Non-pigmented ciliary epithelial cell (primary cell): ENCODE measurements at regions not wholly inside any gene's neighbourhood (a gene's known extent, or its start where the extent isn't known, plus 50 kb on each side); places are given as distances from the start of the nearest gene placed in this dataset.
"Not testable (repeated sequence)": the region's sequence is repeated elsewhere in the genome, so short reads cannot be mapped to it uniquely, and the experiment has no call there.

ENCODE experiments used
- DNase-seq: peaks from one replicate; pipeline ENCODE4 v3.0.0-alpha.2; 2010; ENCODE audit warnings: low read depth

DNA sequence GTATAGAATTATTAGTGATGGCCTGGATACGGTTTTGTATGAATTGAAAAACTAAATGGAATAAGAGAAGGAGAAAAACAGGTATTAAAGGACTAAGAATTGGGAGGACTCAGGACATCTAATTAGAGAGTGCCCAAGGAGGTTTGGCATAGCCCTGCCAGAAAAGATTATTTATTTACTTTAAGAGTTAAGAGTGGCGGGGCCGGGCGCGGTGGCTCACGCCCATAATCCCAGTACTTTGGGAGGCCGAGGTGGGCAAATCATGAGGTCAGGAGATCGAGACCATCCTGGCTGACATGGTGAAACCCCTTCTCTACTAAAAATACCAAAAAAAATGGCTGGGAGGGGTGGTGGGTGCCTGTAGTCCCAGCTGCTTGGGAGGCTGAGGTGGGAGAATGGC is 115.2 kb upstream of the KCNJ3 start:
- DNase-seq: not testable (repeated sequence)

DNA sequence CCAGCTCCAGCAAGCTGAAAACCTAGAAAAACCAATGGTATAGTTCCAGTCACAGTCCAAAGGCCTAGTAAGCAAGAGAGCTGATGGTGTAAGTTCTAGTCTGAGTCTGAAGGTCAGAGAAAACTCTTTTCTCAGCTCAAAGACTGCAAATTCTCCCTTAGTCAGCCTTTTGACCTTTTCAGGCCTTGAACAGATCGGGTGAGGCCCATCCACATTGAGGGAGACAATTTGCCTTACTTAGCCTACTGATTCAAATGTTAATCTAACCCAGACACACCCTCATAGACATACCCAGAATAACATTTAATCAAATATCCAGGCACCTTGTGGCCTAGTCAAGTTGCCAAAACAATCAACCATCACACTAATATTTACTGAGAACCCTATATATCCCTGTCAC is 110.8 kb upstream of the KCNJ3 start:
- no peak for DNase-seq

DNA sequence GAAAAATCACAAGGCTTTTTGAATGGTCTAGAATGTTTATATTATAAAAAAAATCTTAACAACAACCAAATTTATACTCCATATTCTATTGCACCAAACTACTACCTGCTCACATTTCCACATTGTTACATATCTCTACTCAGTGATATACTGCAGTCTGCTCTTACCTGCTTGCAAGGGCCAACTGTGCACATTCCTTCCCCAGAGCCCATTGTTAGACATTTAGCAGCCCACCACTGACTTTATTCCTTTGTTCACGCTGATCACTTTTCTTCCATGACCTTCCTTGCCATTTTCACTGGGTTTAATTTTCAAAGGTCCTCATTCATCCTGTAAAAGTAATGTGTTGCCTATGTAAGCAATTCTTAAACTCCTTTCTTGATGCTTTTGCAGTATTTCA is 109.7 kb upstream of the KCNJ3 start:
- no peak for DNase-seq

DNA sequence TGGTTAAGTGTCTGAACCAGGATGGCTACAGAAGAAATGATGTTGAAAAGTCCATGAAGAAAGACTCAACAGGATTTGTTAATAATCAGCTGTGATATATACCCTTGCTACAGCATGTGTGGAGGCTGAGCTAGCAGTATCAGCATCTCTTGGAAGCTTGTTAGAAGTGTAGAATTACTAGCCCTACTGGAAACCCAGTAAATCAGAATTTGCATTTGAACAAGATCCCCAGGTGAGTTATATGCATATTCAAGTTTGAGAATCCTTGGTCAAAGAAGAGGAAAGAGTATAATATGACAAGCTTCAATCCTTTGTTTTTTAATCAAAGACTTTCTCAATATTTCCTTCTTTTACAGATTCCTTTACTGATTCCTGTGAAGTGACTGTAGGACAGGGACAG is 109.0 kb upstream of the KCNJ3 start:
- no peak for DNase-seq

DNA sequence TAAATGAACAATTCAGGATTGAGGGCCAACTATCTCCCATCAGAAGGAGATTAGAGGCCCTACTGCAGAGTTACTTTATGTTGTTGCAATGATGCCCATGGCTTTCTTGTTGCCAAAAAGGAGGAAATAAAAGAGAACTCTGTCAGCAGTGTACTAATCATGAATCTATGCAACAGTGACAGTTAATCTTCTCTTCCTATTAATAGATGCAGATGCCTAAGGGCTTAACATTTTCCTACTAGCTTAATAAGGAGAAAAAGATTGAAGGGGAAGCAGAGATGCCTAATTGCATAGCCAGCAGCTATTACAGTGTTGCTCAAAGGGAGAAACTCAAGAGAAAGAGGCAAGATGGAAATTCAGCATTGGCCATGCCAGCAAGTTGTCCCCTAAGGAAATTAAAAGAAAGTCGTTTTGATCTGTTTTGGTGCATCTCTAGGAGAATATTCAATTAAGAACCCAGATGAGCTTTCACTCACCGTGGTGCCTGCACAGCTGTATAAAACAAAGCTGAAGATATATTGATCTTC is 107.1 kb upstream of the KCNJ3 start:
- no peak for DNase-seq

DNA sequence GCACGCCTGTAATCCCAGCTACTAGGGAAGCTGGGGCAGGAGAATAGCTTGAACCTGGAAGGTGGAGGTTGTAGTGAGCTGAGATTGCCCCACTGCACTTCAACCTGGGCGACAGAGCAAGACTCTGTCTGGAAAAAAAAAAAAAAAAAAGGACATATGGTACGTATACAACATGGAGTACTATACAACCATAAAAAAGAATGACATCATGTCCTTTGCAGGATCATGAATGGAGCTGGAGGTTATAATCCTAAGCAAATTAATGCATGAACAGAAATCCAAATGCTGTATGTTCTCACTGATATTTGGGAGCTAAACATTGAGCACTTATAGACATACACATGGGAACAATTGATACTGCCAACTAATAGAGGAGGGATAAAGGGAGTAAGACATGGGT is 99.3 kb upstream of the KCNJ3 start:
- DNase-seq: no peak

DNA sequence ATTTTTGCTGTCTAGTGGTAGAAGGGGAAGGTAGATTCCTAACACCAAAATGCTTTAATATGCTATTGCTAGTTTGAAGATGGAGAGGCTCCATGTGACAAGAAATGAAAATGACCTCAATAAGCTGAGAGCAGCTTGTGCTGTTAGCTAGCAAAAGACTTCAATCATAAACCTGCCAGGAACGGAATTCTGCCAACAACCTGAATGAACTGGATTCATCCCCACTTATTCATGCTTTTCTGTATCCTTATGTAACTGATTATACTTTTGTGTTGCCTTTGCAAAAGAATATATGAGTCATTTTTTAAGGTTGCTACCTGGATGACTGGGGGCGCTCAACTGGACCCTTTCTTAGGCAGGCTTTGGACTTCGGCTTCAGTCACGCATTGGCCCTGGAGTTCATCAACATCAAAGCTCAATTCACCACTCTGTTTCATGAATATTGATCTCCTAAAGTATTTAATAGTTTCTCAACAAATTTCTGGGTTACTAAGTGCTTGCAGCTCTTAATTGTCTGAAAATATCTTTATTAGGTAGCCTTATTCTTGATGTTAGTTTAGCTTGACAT is 97.5 kb upstream of the KCNJ3 start:
- DNase-seq: no peak

DNA sequence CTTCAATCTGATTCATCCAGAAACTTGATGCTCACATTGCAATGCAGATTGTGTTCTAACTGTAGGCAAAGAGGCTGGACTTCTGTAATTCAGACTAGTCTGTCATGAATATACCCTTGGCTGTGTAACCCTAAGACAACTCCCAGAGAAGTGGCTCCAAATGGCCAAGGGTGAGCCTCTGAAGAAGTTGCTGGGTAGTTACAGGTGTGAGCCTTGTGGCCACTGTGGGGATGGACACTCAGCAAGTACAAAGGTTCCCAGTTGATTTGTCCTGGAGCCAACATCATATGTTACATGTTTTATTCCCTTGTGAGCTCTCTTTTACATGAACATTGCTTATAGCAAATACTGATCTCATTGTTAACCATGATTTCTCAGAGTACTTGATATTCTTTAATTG is 94.8 kb upstream of the KCNJ3 start:
- DNase-seq: no peak

DNA sequence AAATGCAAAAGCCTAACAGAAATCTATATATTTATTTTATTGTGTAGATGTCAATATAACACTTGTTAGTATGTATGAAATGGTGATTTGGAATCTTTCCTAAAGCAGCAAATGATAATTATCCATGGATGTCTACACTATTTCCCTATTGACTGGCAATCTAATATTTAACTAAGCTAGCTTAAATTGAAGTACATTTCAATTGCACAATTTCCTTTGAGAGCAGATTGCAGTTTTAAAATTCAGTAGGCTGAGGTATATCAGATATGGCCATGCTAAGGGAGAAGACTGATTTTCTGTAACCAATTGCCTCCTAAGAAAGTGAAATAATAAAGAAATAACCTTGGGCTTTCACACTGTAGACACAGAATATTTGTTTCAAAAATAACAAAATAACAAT is 90.1 kb upstream of the KCNJ3 start:
- DNase-seq: no peak

DNA sequence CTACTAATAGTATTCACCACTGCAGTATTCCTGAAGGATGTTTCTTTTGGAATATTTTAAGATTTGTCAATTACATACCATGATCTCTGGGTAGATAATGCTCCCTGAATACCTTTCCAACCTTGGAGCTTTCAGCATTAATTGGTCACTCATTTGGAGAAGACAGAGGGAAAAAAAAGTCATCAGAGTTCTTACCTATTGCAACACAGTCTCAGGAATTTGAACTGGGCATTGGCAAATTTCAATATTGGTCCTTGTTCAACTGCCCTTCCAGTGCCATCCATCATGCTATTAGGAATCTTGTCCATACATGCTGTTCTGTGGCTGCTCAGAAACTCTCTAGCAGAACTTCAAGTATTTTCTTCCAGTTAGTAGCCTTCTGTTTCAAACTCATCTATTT is 83.6 kb upstream of the KCNJ3 start:
- DNase-seq: no peak

DNA sequence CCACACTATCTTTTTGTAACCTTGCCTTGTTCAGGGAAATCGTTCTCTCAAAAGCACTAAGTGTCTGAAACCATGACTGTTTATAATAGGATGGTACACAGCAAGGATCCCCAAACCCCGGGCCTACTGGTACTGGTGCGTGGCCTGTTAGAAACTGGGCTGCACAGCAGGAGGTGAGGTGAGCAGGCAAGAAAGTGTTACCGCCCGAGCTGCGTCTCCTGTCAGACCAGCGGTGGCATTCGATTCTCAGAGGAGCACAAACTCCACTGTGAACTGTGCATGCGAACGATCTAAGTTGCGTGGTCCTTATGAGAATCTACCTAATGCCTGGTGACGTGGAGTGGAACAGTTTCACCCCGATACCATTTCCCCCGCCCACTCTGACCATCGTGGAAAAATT is 81.8 kb upstream of the KCNJ3 start:
- no peak for DNase-seq

DNA sequence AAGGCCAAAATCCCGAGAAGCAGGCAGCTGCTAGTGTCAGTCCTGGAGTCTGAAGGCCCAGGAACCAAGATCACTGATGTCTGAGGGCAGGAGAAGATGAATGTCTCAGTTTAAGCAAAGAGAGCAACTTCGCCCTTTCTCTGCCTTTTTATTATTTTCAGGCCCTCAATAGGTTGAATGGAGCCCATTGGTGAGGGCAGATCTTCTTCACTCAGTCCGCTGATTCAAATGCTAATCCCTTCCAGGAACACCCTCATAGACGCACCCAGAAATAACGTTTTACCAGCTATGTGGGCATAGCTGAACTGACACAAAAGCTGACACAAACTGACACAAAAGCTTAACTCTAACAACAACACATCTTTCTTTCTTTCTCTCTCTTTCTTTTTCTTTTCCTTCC is 78.0 kb upstream of the KCNJ3 start:
- DNase-seq: no peak

DNA sequence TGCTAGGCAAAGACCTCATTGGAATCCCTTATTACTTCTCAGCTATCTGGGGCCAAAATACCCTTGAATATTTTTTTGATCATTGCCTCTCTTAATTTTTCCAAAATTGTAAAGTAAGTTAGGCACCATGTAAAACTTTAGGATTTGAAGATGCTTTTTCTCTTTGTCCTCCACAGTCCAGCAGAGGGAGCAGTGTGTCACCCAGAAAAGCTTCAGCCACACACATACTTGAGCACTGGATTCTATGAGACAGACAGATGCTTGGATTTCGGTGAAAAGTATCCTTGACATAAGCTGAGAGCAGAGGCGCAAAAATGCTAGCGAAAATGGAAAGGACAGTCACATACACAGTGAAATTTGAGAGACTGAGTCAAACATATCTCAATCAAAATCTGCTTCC is 74.7 kb upstream of the KCNJ3 start:
- DNase-seq: peak; percentile 11

DNA sequence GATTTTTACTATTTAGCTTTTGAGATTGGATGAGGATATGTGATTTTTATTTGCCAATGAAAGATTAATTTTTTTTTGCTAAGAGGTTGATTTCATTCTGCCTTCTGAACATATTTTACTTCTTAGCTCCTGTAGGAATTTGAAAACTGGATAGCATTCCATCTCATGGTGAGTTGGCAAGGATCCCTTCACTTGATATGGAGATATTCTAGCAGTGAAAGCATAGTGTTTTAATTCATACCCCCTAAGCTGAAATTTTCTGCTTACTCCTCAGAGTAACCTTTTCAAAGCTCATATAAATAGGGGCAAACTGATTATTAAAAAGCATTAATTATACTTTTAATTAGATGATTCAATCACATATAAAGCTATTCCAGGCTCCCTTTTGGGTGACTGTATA is 61.0 kb upstream of the KCNJ3 start:
- DNase-seq: no peak

DNA sequence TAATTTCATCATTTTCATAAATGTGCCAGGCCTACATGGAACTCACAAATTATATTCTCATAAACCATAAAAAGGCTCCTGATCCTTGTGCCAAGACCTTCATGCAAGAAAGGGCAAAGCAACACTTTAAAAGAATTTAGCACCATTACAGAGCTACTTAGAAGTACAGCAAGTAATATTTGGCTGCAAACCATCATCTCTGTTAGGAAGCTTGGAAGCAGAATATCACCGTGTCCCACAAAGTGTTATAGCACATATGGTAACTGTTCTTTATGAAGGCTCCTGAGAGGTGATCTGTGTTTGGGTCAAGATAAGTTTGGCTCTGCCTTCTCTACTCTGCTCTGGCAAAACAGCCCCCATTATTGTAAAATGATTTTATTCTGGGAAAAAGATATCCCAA is 59.7 kb upstream of the KCNJ3 start:
- no peak for DNase-seq

DNA sequence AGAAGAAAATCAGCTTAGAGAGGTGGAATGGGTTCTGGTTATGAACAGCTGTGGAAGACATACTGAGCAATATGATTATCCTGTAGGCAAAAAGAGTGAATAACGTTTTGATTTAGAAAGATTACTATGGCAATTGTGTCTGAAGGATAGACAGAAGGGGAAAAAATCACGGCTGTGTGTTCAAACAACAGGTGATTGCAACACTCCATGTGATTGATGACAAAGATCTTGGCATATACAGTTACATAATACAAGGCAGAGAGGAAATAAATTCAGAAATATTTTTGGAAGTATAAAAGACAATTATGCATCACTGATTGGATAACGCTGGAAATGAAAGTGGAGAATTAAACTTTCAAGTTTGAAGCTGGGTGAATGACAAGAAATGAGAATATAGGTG is 58.5 kb upstream of the KCNJ3 start:
- DNase-seq: no peak
